ENCODE measurements at regions not wholly inside any gene's neighbourhood (a gene's known extent, or its start where the extent isn't known, plus 50 kb on each side); places are given as distances from the start of the nearest gene placed in this dataset.

DNA sequence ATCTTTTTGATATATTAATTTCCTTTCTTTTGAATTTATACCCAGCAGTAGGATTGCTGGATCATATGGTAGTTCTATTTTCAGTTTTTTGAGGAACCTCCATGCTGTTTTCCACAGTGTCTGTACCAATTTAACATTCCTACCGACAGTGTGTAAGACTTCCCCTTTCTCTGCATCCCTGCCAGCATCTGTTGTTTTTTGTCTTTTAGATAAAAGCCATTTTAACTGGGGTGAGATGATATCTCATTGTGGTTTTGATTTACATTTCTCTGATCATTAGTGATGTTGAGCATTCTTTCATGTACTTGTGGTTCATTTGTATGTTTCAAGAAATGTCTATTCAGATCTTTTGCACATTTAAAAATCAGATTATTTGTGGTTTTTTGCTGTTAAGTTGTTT lies 62.4 kb upstream of the STUM start:
- Mint-ChIP-seq H3K4me3 (no peak overlapping the region), H3K27me3 (ENCODE audit: low read depth, poor library complexity) (peaks cover 8% of the 10 kb centered on the region), H3K27ac (no peak overlapping the region), H3K9me3 (no peaks in the 10 kb centered on the region), H3K36me3 (ENCODE audit: low read depth) (no peaks in the 10 kb centered on the region), H3K4me1 (peaks cover 22% of the 10 kb centered on the region)
- no peak for TF ChIP-seq CTCF (IDR thresholded peaks at IDR 0.05)
- no peak for DNase-seq

GRCh38 chr1:226487921-226488320 lies 60.6 kb upstream of the STUM start:
- Mint-ChIP-seq H3K27me3 (ENCODE audit: low read depth, poor library complexity) (peaks cover 4% of the 10 kb centered on the region), H3K4me3 (no peak overlapping the region), H3K9me3 (no peaks in the 10 kb centered on the region), H3K36me3 (ENCODE audit: low read depth) (no peaks in the 10 kb centered on the region), H3K4me1 (peaks cover 15% of the 10 kb centered on the region), H3K27ac (no peak overlapping the region)
- no peak for TF ChIP-seq CTCF (IDR thresholded peaks at IDR 0.05)
- no peak for DNase-seq

- Mint-ChIP-seq H3K27me3 (ENCODE audit: low read depth, poor library complexity) (peaks cover 4% of the 10 kb centered on the region), H3K36me3 (ENCODE audit: low read depth) (no peaks in the 10 kb centered on the region), H3K4me1 (peaks cover 25% of the 10 kb centered on the region), H3K9me3 (no peaks in the 10 kb centered on the region), H3K4me3 (no peak overlapping the region), H3K27ac (peak overlapping the region; percentile 75)
- no peak for TF ChIP-seq CTCF (IDR thresholded peaks at IDR 0.05)
- DNase-seq = no peak
Observed at GRCh38 chr1:226489718-226490425, 58.7 kb upstream of the STUM start.

DNA sequence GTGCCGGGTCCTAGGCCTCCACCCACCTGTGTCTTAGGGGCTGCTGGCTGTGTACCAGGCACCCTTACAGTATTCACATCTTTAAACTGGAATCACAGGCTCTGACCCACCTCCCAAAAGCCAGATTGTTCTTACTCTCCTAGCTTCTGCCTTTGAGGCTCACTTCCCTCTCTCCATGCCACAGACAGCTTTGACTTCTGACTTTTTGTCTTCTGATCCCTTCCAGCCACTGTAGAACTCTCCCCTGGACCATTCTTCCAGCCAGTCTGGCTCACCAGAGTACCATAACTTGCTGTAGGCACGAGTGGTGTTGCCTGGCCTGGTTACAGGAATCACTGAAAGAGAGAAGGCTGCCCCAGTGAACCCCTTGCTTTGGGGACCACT lies 58.1 kb upstream of the STUM start:
- Mint-ChIP-seq H3K27ac (no peak overlapping the region), H3K4me3 (no peak overlapping the region), H3K36me3 (ENCODE audit: low read depth) (no peaks in the 10 kb centered on the region), H3K27me3 (ENCODE audit: low read depth, poor library complexity) (peaks cover 4% of the 10 kb centered on the region), H3K4me1 (peaks cover 25% of the 10 kb centered on the region), H3K9me3 (no peaks in the 10 kb centered on the region)
- DNase-seq = no peak
- TF ChIP-seq CTCF (IDR thresholded peaks at IDR 0.05) = no peak

DNA sequence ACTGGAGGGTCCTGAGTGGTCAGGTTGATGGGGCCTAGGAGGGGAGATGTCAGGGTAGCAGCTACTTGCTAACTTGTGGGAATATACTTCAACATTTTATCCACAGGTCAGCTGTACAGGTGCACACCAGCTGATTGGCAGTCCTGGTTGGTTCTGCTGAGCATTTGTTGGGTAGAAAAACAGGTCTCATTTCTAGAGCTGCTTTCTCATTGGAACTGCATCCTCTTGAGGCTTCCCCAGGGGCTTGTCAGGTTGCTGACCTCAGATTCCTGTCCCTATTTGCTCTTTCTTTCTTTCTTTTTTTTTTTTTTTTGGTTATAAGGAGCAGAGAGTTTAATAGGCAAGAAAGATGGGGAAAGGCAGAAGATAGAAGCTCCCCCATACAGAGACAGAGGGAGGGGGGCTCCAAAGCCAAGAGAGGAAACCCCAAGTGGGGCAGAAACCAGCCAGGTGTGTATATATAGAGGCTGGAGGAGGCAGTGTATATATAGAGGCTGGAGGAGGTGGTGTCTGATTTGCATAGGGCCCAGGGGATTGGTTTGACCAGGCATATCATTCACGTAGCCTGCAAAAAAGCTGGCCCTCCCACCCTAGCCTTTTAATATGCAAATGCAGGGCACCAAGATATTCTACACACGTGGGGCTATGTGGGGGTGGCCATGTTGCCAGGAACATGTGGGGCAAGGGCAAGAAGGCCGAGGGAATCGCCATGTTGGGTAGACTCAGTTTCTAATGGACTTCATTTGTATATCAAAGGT lies 57.3 kb upstream of the STUM start:
- no peak for TF ChIP-seq CTCF (IDR thresholded peaks at IDR 0.05)
- H3K27ac Mint-ChIP-seq = no peak overlapping the region
- H3K4me1 Mint-ChIP-seq = peaks cover 25% of the 10 kb centered on the region
- H3K36me3 Mint-ChIP-seq (ENCODE audit: low read depth) = no peaks in the 10 kb centered on the region
- H3K9me3 Mint-ChIP-seq = no peaks in the 10 kb centered on the region
- peaks cover 6% of the 10 kb centered on the region for H3K27me3 Mint-ChIP-seq (ENCODE audit: low read depth, poor library complexity)
- DNase-seq = no peak
- H3K4me3 Mint-ChIP-seq = no peak overlapping the region
